NCI-H2171 treated with DMSO at 0.1 percent for 48 hours (cell line): ENCODE measurements at regions not wholly inside any gene's neighbourhood (a gene's known extent, or its start where the extent isn't known, plus 50 kb on each side); places are given as distances from the start of the nearest gene placed in this dataset.

Experiments used
- DNase-seq: peaks from one replicate; lab custom pipeline; 2025; lab: John Stamatoyannopoulos, UW

DNA sequence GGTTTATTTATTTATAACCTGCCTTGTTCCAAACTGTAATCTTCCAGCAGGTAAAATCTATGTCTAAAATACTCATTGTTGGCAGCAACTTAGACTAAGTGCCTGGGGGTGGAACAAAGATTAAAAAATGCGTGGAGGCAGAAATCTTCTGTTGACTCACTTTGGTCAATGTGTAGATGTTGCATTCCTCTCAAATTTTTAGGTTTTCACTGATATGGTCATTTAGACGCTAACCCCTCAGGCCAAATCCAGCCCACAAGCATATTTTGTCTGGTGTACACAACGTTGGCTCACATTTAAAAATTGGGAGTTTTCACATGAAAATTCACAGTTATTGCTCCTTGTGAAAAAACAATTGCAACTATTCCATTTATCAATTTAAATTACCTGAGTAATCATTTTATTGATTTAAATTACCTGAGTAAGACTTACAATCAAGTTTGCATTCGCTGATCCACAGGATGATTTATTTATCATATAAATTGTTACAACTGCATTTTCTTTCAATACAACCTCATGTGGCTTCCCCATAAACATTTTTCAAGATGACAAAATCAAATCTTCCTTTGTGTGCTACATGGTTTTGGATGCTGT, 564.2 kb downstream of the TSN start:
- no peak for DNase-seq

GRCh38 chr2:122322815-122323214, 567.4 kb downstream of the TSN start:
- DNase-seq = no peak

- no peak for DNase-seq
These were observed 568.5 kb downstream of the TSN start for GRCh38 chr2:122323927-122324326.

- DNase-seq = no peak
These were observed 571.0 kb downstream of the TSN start for GRCh38 chr2:122326471-122326870.

DNA sequence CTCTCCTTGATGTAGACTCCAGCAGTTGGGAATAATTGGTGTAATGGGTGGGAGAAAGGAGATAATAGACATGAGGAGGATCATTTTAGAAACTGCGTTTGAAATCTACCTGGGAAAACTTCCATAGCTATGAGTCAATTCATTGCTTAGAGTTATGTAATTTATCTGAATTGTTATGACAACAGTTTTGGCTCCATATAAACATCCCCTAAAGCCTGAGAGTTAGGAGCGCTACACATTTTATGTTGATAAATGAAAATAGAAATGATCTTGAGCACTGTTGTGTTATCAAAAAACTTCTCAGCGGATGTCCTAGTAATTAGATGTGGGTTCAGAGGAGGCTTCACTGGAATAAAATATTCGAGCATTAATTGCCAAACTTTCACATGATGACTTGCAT, 573.4 kb downstream of the TSN start:
- no peak for DNase-seq

GRCh38 chr2:122329278-122329677, 573.8 kb downstream of the TSN start:
- no peak for DNase-seq

DNA sequence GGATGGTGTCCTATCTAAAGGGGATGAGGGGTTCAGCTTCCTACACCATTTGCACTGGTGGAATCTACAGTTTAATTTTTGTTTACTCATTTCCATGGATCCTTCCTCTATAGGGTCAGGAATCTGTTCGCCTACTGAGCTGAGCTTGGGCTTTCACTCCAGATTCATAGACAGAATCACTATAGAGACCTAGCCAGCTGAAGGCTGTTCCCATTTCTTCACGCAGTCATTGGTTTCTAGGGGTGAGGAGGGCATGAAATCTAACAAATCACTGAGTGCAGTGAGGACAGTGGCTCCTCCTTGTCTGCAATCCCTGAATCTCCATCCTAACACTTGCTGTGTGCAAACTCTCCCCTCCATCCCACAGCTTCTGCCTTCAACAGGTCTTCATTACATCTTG, 578.5 kb downstream of the TSN start:
- no peak for DNase-seq

DNA sequence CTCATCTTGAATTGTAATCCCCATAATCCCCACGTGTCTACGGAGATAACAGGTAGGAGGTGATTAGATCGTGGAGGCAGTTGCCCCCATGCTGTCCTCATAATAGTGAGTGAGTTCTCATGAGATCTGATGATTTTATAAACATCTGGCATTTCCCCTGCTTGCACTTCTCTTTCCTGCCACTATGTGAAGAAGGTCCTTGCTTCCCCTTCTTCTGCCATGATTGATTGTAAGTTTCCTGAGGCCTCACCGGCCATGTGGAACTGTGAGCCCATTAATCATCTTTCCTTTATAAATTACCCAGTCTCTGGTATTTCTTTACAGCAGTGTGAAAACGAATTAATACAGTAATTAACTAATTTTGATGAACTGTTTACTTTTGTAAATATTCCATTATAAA, 582.5 kb downstream of the TSN start:
- DNase-seq = no peak

- no peak for DNase-seq
These were observed 584.8 kb downstream of the TSN start for GRCh38 chr2:122340246-122340645.

DNA sequence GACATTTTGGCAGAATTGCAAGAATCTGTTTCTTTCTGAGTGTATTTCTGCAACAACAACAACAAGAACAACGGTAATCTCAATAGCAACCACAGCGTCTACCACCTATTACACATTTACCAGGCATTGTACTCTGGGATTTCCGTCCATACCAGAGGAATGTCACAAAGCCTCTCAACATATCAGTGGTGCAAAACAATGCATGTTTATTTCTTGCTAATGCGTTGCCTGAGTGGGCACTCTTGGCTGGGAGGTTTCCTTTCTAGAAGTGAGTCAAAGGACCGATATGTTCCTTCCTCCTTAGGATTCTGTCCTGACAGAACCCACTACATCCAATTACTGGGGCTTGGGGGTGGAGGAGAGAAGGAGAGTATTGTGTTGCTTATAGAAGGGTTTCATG, 585.6 kb downstream of the TSN start:
- DNase-seq = no peak

- DNase-seq = peak; percentile 43
These were observed 596.7 kb downstream of the TSN start for GRCh38 chr2:122352151-122352550.

- no peak for DNase-seq
These were observed 602.5 kb downstream of the TSN start for GRCh38 chr2:122357998-122358397.

- DNase-seq = no peak
These were observed 603.3 kb downstream of the TSN start for GRCh38 chr2:122358729-122359128.

GRCh38 chr2:122363885-122364284, 608.4 kb downstream of the TSN start:
- DNase-seq = no peak

- DNase-seq = no peak
These were observed 611.0 kb downstream of the TSN start for GRCh38 chr2:122366427-122366826.

GRCh38 chr2:122366969-122367645, 611.7 kb downstream of the TSN start:
- no peak for DNase-seq

DNA sequence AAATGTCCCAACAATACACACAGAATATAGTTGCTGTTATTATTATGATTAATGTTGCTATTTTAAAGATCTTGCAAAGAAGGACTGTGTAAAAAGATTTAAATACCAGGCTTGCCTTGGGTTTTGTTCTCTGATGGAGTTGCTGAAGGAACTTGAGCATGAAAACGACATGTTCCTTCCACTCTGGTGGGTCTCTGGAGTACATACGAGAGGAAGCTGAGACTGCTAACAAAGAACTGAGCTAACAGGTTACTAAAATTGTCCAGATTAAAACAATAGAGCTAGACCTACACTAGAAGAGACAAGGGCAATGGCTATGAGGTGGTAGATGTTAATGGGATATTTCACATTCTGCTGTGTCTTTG, 612.2 kb downstream of the TSN start:
- no peak for DNase-seq

DNA sequence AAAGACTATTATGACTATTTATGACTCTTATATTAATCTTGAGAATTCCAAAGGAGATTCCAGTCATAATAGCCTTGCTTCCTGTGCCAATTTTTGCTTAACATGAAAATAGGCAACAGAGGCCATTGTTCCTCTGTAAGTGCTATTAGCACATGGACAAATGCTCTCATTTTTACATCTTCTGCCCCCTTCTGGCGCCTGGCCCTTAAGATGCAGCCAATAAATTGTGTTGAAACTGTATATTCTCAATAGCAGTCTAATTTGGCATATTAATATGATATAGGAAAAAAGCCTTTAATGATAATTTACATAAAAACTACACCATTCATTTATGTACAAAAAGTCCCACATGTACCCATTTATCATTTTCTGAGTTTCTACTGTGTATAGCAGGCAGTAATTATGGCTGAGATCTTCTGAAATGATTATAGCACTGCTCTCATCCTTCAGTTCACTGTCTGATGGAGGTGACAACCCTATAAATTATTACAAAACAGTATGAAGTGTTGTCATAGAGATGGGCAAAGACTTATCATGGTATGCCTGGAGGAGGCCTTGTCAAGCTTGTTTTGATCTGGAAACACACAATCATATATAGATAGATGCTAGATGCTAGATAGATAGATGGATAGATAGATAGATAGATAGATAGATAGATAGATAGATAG, 613.3 kb downstream of the TSN start:
- DNase-seq = no peak

- DNase-seq = no peak
These were observed 623.1 kb downstream of the TSN start for GRCh38 chr2:122378521-122378920.

DNA sequence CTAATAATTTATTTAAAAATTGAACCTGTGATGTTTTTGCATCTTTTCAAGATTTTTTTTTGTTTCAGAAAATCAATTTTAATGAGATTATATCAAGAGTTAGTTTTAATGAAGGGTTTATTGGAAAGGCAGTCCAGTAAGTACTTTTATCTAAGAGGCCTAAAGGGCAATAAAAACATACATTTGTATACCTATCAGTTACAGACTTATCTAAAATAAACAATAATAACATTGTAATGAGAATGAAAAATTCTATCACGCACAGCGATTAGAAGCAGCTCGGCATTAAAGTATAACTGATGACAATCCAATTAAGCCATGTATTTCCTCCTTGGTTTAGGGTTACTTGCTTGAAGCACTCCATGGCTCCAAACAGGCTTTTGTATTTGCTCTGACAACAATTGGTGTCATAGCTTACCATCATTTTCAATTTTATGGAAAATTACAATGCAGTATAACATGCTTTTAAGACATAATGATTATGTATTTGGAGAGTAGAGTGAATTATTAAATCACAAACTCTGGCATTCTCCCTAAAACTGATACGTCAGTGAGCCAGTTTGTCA, 629.4 kb downstream of the TSN start:
- DNase-seq = no peak

GRCh38 chr2:122388208-122388607, 632.8 kb downstream of the TSN start:
- no peak for DNase-seq

DNA sequence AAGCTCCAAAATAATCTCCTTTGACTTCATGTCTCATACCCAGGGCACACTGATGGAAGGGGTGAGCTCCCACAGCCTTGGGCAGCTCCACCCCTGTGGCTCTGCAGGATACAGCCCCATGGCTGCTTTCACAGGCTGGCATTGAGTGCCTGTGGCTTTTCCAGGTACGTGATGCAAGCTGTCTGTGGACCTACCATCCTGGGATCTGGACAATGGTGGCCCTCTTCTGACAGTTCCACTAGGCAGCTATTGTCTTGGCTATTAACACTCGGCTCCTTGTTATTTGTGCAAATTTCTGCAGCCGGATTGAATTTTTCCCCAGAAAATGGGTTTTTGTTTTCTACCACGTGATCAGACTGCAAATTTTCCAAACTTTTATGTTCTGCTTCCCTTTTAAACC, 634.2 kb downstream of the TSN start:
- DNase-seq = no peak

- DNase-seq = no peak
These were observed 635.0 kb downstream of the TSN start for GRCh38 chr2:122390406-122390805.
